B cell (primary cell): ENCODE measurements at regions not wholly inside any gene's neighbourhood (a gene's known extent, or its start where the extent isn't known, plus 50 kb on each side); places are given as distances from the start of the nearest gene placed in this dataset.
"Not testable (repeated sequence)": the region's sequence is repeated elsewhere in the genome, so short reads cannot be mapped to it uniquely, and the experiment has no call there.

Experiments used
- ATAC-seq: fragments of 200-7000 bp; cut with Tn5 transposase; one replicate; pipeline ENCODE4 v1.10.0; 2021; ENCODE audit warnings: low read depth, mild to moderate bottlenecking, moderate number of reproducible peaks, moderate library complexity
- CTCF ChIA-PET: fragments of 350-600 bp; sonication (Branson Sonifier 250); formaldehyde crosslinking; loops from one replicate; lab custom pipeline; 2021; ENCODE audit warnings: antibody characterized with exemption, inconsistent platforms; lab: Charles Lee
- POLR2A ChIA-PET: fragments of 350-600 bp; sonication (Branson Sonifier 250); formaldehyde crosslinking; loops from one replicate; lab custom pipeline; 2021; ENCODE audit warnings: antibody characterized with exemption; lab: Charles Lee
- DNase-seq: peaks from one replicate; pipeline ENCODE4 v3.0.0; 2013
- H2AFZ ChIP-seq: 2 replicates; pipeline ENCODE4 v1.6.1; 2012; ENCODE audit warnings: mild to moderate bottlenecking, low read depth, low read length; ENCODE audit not compliant: insufficient read depth, poor library complexity, severe bottlenecking
- H3K27ac ChIP-seq, 2 donors: 1 replicate in 1 of 2; 2 replicates in 1 of 2; pipeline ENCODE4 v1.5.1; 2012 to 2013; ENCODE audit warnings: low read length in 2 of 2, mild to moderate bottlenecking in 2 of 2, moderate library complexity in 1 of 2
- H3K27me3 ChIP-seq, 4 experiments: fragments of 200-600 bp in 1 of 4; sonication (generic) in 1 of 4; replicated peaks in 1 of 4; 1 replicate in 2 of 4; 2 replicates in 2 of 4; pipeline versions ENCODE4 v1.6.1 to v1.7.0; 2013 to 2016; ENCODE audit warnings: low read length in 3 of 4, mild to moderate bottlenecking in 2 of 4, mixed read lengths in 1 of 4, moderate library complexity in 1 of 4; ENCODE audit not compliant: insufficient read depth in 4 of 4, control insufficient read depth in 3 of 4; ENCODE audit errors: control extremely low read depth in 1 of 4
- H3K36me3 ChIP-seq, 2 experiments: replicated peaks in 1 of 2; 1 replicate in 1 of 2; 2 replicates in 1 of 2; pipeline versions ENCODE4 v1.6.1 to v1.7.1; 2013; ENCODE audit warnings: low read length in 1 of 2; ENCODE audit not compliant: insufficient read depth in 2 of 2, control insufficient read depth in 1 of 2; ENCODE audit errors: control extremely low read depth in 1 of 2, extremely low read depth in 1 of 2
- H3K4me1 ChIP-seq, 2 donors: fragments of 200-600 bp in 1 of 2; sonication (generic) in 1 of 2; 1 replicate in 1 of 2; 2 replicates in 1 of 2; pipeline versions ENCODE4 v1.5.1 to v1.6.1; 2013 to 2017; ENCODE audit warnings: low read length in 2 of 2; ENCODE audit not compliant: control insufficient read depth in 2 of 2, insufficient read depth in 2 of 2
- H3K4me2 ChIP-seq: replicated peaks from 2 replicates; pipeline ENCODE3; 2012; ENCODE audit warnings: mild to moderate bottlenecking, low read depth, low read length; ENCODE audit not compliant: poor library complexity, severe bottlenecking
- H3K4me3 ChIP-seq, 5 experiments: fragments of 200-600 bp in 1 of 5; sonication (generic) in 1 of 5; 1 replicate in 3 of 5; 2 replicates in 2 of 5; pipeline versions ENCODE4 v1.5.1 to v1.7.0; 2011 to 2016; ENCODE audit warnings: low read length in 4 of 5, mild to moderate bottlenecking in 4 of 5, low read depth in 2 of 5, control low read depth in 1 of 5, moderate library complexity in 1 of 5; ENCODE audit not compliant: insufficient read depth in 1 of 5; ENCODE audit errors: control extremely low read depth in 1 of 5, extremely low read depth in 1 of 5
- H3K79me2 ChIP-seq: fragments of 200-600 bp; sonication (generic); one replicate; pipeline ENCODE4 v1.6.0; 2016; ENCODE audit warnings: low read length; ENCODE audit not compliant: control insufficient read depth, insufficient read depth
- H3K9ac ChIP-seq: fragments of 200-600 bp; sonication (generic); 2 replicates; pipeline ENCODE4 v1.6.1; 2017; ENCODE audit warnings: mild to moderate bottlenecking, low read length, moderate library complexity
- H3K9me3 ChIP-seq, 3 donors: one replicate each; pipeline versions ENCODE4 v1.6.1 to v1.7.1; 2013; ENCODE audit warnings: low read length in 2 of 3; ENCODE audit not compliant: control insufficient read depth in 2 of 3, insufficient read depth in 1 of 3; ENCODE audit errors: control extremely low read depth in 1 of 3
- H4K20me1 ChIP-seq: 2 replicates; pipeline ENCODE4 v1.6.0; 2012; ENCODE audit warnings: mild to moderate bottlenecking, low read length; ENCODE audit not compliant: insufficient read depth, control insufficient read depth, poor library complexity, severe bottlenecking
- H3K27ac Mint-ChIP-seq: one replicate; pipeline ENCODE4 v1.8.0; 2021; ENCODE audit warnings: mixed read lengths
- H3K27me3 Mint-ChIP-seq: one replicate; pipeline ENCODE4 v1.8.0; 2021; ENCODE audit warnings: mixed read lengths
- H3K4me1 Mint-ChIP-seq: one replicate; pipeline ENCODE4 v1.8.0; 2021; ENCODE audit warnings: mixed read lengths
- H3K4me3 Mint-ChIP-seq: one replicate; pipeline ENCODE4 v1.8.0; 2021; ENCODE audit warnings: mixed read lengths
- H3K9me3 Mint-ChIP-seq: one replicate; pipeline ENCODE4 v1.8.0; 2022; ENCODE audit warnings: mixed read lengths; ENCODE audit not compliant: insufficient read depth
- WGBS: methylation state at CpG from one replicate; pipeline ENCODE4 v1.1.5; 2013; ENCODE audit warnings: missing lambda C conversion rate; ENCODE audit not compliant: insufficient coverage; 5-methylcytosine and 5-hydroxymethylcytosine counted together
- intact Hi-C: fragments of 100-400 bp; cut with micrococcal nuclease; formaldehyde crosslinking; loops from one replicate; pipeline ENCODE4 v1.10.0; 2022

DNA sequence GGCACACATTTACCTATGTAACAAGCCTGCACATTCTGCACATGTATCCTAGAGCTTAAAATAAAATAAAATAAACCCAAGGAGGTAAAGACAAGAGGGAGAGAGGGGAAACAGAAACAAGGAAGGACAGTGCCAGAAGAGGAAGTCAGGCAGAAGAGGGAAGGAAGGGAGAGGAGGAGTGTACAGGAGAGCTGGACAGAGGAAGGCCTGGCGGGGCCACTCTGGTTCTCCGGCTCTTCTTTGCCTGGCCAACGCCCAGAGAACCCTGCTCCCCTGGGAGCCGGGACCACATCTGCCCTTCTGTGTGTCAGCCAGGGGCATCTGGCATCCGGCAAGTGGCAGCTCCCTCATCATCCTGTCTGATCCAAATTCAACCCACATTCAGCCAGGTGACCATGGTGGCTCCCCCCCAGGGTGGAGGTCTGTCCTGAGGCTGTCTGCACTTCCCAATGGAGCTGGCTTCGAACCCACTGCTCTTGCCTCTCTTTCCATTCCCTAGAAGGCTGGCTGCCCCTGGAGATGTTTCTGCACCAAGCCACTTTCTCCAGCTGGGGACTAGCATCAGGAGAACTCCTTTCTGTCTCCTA is 55.5 kb upstream of the RABL2A start:
- H3K36me3 ChIP-seq, H3K4me3 Mint-ChIP-seq, H3K4me2 ChIP-seq, H4K20me1 ChIP-seq, H3K4me3 ChIP-seq, H3K9me3 Mint-ChIP-seq, H3K27ac Mint-ChIP-seq, H3K9ac ChIP-seq, H3K27me3 ChIP-seq, DNase-seq, H3K27ac ChIP-seq, H3K4me1 Mint-ChIP-seq, H2AFZ ChIP-seq, H3K79me2 ChIP-seq, ATAC-seq, POLR2A ChIA-PET, intact Hi-C loops, H3K4me1 ChIP-seq, H3K9me3 ChIP-seq, CTCF ChIA-PET: not testable (repeated sequence)
- peaks cover 11% of the 10 kb centered on the region for H3K27me3 Mint-ChIP-seq
- 67% methylated on average over 2 of the region's 6 CpGs for WGBS

DNA sequence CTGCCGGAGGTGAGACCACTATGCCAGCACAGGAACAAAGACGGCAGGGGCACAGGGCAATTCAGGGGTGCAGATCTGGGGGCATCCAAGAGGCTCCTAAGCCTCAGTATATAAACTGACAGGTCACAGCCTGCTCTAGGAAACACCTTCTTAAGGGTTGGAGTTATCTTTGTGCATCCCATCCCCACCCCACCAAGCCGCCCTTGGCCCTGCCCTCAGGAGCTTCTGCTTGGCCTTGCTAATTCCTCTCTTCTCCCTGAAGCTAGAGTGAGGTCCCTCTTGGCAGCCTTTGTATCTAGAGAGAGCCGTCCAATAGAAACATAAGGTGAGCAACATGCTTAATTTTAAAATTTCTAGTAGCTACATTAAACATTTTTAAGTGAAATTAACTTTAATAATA is 51.3 kb upstream of the RABL2A start:
- H3K4me2 ChIP-seq, H3K9me3 ChIP-seq, H2AFZ ChIP-seq, CTCF ChIA-PET, ATAC-seq, POLR2A ChIA-PET, H3K27me3 ChIP-seq, H3K4me3 ChIP-seq, DNase-seq, H3K36me3 ChIP-seq, intact Hi-C loops, H3K4me3 Mint-ChIP-seq, H3K9ac ChIP-seq, H3K9me3 Mint-ChIP-seq, H3K27ac ChIP-seq, H3K27me3 Mint-ChIP-seq, H3K4me1 ChIP-seq, H3K27ac Mint-ChIP-seq, H3K79me2 ChIP-seq, H4K20me1 ChIP-seq, H3K4me1 Mint-ChIP-seq: not testable (repeated sequence)
- WGBS = no CpG with 5 or more reads among the region's 4 CpGs

DNA sequence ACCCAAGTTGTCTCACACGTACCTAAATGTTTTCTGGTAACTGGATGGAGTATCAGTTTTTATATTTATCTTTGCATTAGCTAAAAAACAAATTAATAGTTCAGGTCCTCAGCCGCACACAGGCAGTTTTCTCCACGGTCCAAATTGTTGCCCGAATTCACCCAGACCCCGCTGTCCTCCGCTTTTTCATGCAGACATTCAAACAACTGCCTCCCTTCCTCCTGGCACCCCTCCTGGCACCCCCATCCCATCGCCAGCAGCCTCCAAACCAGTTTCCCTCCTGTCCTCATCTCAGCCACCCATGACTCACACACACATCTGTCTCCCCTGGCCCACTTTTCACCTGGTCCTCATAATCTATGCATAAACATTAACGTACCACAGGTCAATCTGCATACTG is 50.7 kb upstream of the RABL2A start:
- H3K9me3 ChIP-seq, H3K27ac Mint-ChIP-seq, intact Hi-C loops, H3K9ac ChIP-seq, H3K27me3 Mint-ChIP-seq, H3K79me2 ChIP-seq, H3K27ac ChIP-seq, H3K9me3 Mint-ChIP-seq, H3K4me3 ChIP-seq, H3K36me3 ChIP-seq, CTCF ChIA-PET, H2AFZ ChIP-seq, DNase-seq, H3K4me2 ChIP-seq, ATAC-seq, POLR2A ChIA-PET, H4K20me1 ChIP-seq, H3K4me3 Mint-ChIP-seq, H3K4me1 ChIP-seq, H3K27me3 ChIP-seq, H3K4me1 Mint-ChIP-seq: not testable (repeated sequence)
- WGBS = 87% methylated on average over 6 of the region's 8 CpGs
